ENCODE measurements at regions not wholly inside any gene's neighbourhood (a gene's known extent, or its start where the extent isn't known, plus 50 kb on each side); places are given as distances from the start of the nearest gene placed in this dataset.

- no peak for DNase-seq (ENCODE audit: low spot score)
- no peaks in the 10 kb centered on the region for H3K27me3 ChIP-seq (ENCODE audit: control insufficient read depth in 4 of 4, insufficient read depth in 4 of 4, low read length in 3 of 4)
- no peaks in the 10 kb centered on the region for H3K9me3 ChIP-seq (ENCODE audit: control insufficient read depth in 4 of 4, low read length in 3 of 4)
- TF ChIP-seq EGR1 (IDR thresholded peaks at IDR 0.05; ENCODE audit: low read depth in 2 of 2) (no peak), HNF4A (conservative IDR thresholded peaks at IDR 0.05) (peak in 1 of 2 donors; percentile 16)
- TF ChIP-seq, protein P1, sequence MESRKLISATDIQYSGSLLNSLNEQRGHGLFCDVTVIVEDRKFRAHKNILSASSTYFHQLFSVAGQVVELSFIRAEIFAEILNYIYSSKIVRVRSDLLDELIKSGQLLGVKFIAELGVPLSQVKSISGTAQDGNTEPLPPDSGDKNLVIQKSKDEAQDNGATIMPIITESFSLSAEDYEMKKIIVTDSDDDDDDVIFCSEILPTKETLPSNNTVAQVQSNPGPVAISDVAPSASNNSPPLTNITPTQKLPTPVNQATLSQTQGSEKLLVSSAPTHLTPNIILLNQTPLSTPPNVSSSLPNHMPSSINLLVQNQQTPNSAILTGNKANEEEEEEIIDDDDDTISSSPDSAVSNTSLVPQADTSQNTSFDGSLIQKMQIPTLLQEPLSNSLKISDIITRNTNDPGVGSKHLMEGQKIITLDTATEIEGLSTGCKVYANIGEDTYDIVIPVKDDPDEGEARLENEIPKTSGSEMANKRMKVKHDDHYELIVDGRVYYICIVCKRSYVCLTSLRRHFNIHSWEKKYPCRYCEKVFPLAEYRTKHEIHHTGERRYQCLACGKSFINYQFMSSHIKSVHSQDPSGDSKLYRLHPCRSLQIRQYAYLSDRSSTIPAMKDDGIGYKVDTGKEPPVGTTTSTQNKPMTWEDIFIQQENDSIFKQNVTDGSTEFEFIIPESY (IDR thresholded peaks at IDR 0.05): no peak
- no peaks in the 10 kb centered on the region for H3K36me3 ChIP-seq (ENCODE audit: control insufficient read depth in 4 of 4, insufficient read depth in 3 of 4, low read depth in 1 of 4, low read length in 3 of 4)
- H3K27ac ChIP-seq (ENCODE audit: low read depth in 1 of 2, low read length in 2 of 2): no peak overlapping the region
- H3K4me1 ChIP-seq (ENCODE audit: control insufficient read depth in 4 of 4, insufficient read depth in 4 of 4, low read length in 3 of 4): peaks cover 15 to 37% (median 31%) of the 10 kb centered on the region in 4 donors
- H3K9ac ChIP-seq (ENCODE audit: low read depth in 1 of 2, low read length in 2 of 2): no peak overlapping the region
- WGBS: 76% methylated on average over 6 of the region's 6 CpGs
- H3K4me3 ChIP-seq (ENCODE audit: low read depth in 1 of 3, low read length in 3 of 3): no peak overlapping the region
These were observed 179.5 kb upstream of the NECTIN1 start for GRCh38 chr11:119908573-119908904.

DNA sequence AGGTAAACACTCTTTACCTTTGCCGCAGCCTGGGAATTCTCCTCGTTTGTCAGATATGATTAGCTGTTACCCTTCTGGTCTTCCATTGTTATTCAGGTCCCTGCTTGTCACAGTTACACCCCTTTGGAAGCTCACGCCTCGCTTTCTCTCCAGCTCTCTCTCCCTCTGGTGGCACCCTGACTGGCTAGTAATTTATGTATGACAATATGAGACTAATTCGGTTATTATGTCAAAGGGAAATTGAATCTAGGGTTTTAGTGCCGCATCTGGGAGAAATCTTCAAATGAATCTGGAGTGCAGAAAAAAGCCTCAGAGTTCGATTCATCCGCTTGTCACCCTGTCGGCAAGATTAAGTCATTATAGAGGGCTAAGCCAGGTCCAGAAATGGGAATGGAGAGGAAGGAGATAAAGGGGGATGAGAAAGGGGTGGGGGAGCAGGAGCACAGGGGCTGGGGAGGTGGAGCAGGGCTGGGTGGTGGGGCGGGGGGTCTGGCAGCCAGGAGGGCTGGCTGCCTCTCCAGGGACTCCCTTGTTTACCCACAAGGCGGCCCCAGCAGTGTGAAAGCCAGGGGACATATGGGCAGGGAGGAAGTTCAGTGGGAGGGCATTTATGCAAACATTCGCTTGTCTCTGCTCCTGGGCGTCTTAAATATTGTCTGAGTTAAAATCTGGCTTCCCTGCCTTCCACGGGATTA is 179.0 kb upstream of the NECTIN1 start:
- Histone ChIP-seq H3K9ac (ENCODE audit: low read depth in 1 of 2, low read length in 2 of 2) (no peak overlapping the region), H3K27ac (ENCODE audit: low read depth in 1 of 2, low read length in 2 of 2) (no peak overlapping the region), H3K9me3 (ENCODE audit: control insufficient read depth in 4 of 4, low read length in 3 of 4) (no peaks in the 10 kb centered on the region), H3K4me1 (ENCODE audit: control insufficient read depth in 4 of 4, insufficient read depth in 4 of 4, low read length in 3 of 4) (peaks cover 16 to 42% (median 37%) of the 10 kb centered on the region in 4 donors), H3K4me3 (ENCODE audit: low read depth in 1 of 3, low read length in 3 of 3) (no peak overlapping the region), H3K27me3 (ENCODE audit: control insufficient read depth in 4 of 4, insufficient read depth in 4 of 4, low read length in 3 of 4) (no peaks in the 10 kb centered on the region), H3K36me3 (ENCODE audit: control insufficient read depth in 4 of 4, insufficient read depth in 3 of 4, low read depth in 1 of 4, low read length in 3 of 4) (no peaks in the 10 kb centered on the region)
- WGBS: 70% methylated on average over 14 of the region's 14 CpGs
- no peak for TF ChIP-seq CTCF (IDR thresholded peaks at IDR 0.05; ENCODE audit: low read depth, low read length, missing input control)
- no peak for TF ChIP-seq YY1 (IDR thresholded peaks at IDR 0.05)
- no peak for TF ChIP-seq GABPA (IDR thresholded peaks at IDR 0.05 in 1 of 2, conservative IDR thresholded peaks at IDR 0.05 in 1 of 2)
- no peak for TF ChIP-seq JUND (IDR thresholded peaks at IDR 0.05)
- no peak for TF ChIP-seq FOXA1 (IDR thresholded peaks at IDR 0.05)
- no peak for TF ChIP-seq REST (IDR thresholded peaks at IDR 0.05)
- TF ChIP-seq HNF4A (conservative IDR thresholded peaks at IDR 0.05): no peak
- TF ChIP-seq RAD21 (IDR thresholded peaks at IDR 0.05): no peak
- TF ChIP-seq NR2F2 (IDR thresholded peaks at IDR 0.05): no peak
- TF ChIP-seq MAX (IDR thresholded peaks at IDR 0.05): no peak
- DNase-seq (ENCODE audit: low spot score): no peak

Measured in liver (tissue), 8 donors.